K562 (cell line): ENCODE measurements at regions not wholly inside any gene's neighbourhood (a gene's known extent, or its start where the extent isn't known, plus 50 kb on each side); places are given as distances from the start of the nearest gene placed in this dataset.

Source experiments
- CC2D1A ChIP-seq: fragments of 450-650 bp; IDR thresholded peaks from 2 replicates; pipeline ENCODE4 v1.6.1; 2017; ENCODE audit warnings: mild to moderate bottlenecking
- DPF2 ChIP-seq: fragments of 450-650 bp; IDR thresholded peaks from 2 replicates; pipeline ENCODE4 v1.6.1; 2016
- ELF2 ChIP-seq: fragments of 250-450 bp; sonication (Bioruptor Pico); IDR thresholded peaks from 2 replicates; pipeline ENCODE4 v1.5.0; 2021; ENCODE audit warnings: mild to moderate bottlenecking
- GTF2E2 ChIP-seq: fragments of 200-800 bp; sonication (Bioruptor generic); IDR thresholded peaks from 2 replicates; pipeline ENCODE4 v1.6.1; 2016; ENCODE audit warnings: missing genetic modification characterization, missing compliant biosample characterization
- HDAC2 ChIP-seq: fragments of 450-650 bp; IDR thresholded peaks from 2 replicates; pipeline ENCODE4 v1.6.1; 2016; ENCODE audit warnings: mild to moderate bottlenecking
- KAT2B ChIP-seq: IDR thresholded peaks from one replicate; pipeline ENCODE4 v1.6.1; 2012; ENCODE audit warnings: low read depth, mild to moderate bottlenecking, control low read depth, inconsistent platforms, low read length, moderate library complexity
- LARP7 ChIP-seq: fragments of 450-650 bp; IDR thresholded peaks from 2 replicates; pipeline ENCODE4 v1.6.1; 2016
- NONO ChIP-seq, 2 experiments: fragments of 200-400 bp in 1 of 2; fragments of 450-650 bp in 1 of 2; formaldehyde crosslinking in 1 of 2; IDR thresholded peaks; 2 replicates each; pipeline ENCODE4 v1.6.1; 2017; ENCODE audit warnings: low read depth in 2 of 2, mild to moderate bottlenecking in 2 of 2, moderate library complexity in 2 of 2, low read length in 1 of 2
- PML ChIP-seq: IDR thresholded peaks from 2 replicates; pipeline ENCODE4 v1.6.1; 2012; ENCODE audit warnings: low read length, inconsistent platforms
- POLR2AphosphoS5 ChIP-seq: IDR thresholded peaks from 2 replicates; pipeline ENCODE4 v1.6.1; 2011; ENCODE audit warnings: mild to moderate bottlenecking, low read depth, low read length, moderate library complexity; ENCODE audit not compliant: control insufficient read depth, insufficient read depth
- POLR3G ChIP-seq: IDR thresholded peaks from 2 replicates; pipeline ENCODE4 v1.6.1; 2011; ENCODE audit not compliant: insufficient read length, insufficient replicate concordance; ENCODE audit errors: extremely low read depth
- RHOXF2B ChIP-seq: fragments of 250-450 bp; sonication (Bioruptor Pico); conservative IDR thresholded peaks from 2 replicates; pipeline ENCODE4 v1.5.1; 2021
- SIN3A ChIP-seq, 2 experiments: fragments of 150-350 bp in 1 of 2; IDR thresholded peaks; 2 replicates each; pipeline ENCODE4 v1.6.1; 2011 to 2016; ENCODE audit warnings: borderline replicate concordance in 2 of 2, low read depth in 2 of 2, low read length in 2 of 2, mild to moderate bottlenecking in 2 of 2, moderate library complexity in 2 of 2; ENCODE audit not compliant: control insufficient read depth in 1 of 2
- SOX6 ChIP-seq: fragments of 450-650 bp; IDR thresholded peaks from 2 replicates; pipeline ENCODE4 v1.6.1; 2014; ENCODE audit warnings: mild to moderate bottlenecking
- TAF15 ChIP-seq: fragments of 200-400 bp; formaldehyde crosslinking; IDR thresholded peaks from 2 replicates; pipeline ENCODE4 v1.6.1; 2017; ENCODE audit warnings: mild to moderate bottlenecking, low read depth, low read length, moderate library complexity
- ZNF696 ChIP-seq: fragments of 250-450 bp; sonication (Bioruptor Pico); conservative IDR thresholded peaks from 2 replicates; pipeline ENCODE4 v1.4.0; 2020; ENCODE audit warnings: mild to moderate bottlenecking, moderate library complexity
- ZNF75A ChIP-seq: fragments of 450-650 bp; formaldehyde crosslinking; IDR thresholded peaks from 2 replicates; pipeline ENCODE4 v1.4.0; 2020; ENCODE audit warnings: mild to moderate bottlenecking
- TF ChIP-seq, protein P1 (sequence below): sonication (generic); formaldehyde crosslinking; IDR thresholded peaks from 2 replicates; pipeline ENCODE4 v1.8.0; 2022; ENCODE audit warnings: mild to moderate bottlenecking, missing genetic modification reagents, borderline replicate concordance
- TF ChIP-seq, protein P2 (sequence below), 2 experiments: IDR thresholded peaks; 2 replicates each; pipeline ENCODE4 v1.6.1; 2011; ENCODE audit warnings: borderline replicate concordance in 1 of 2, control low read depth in 1 of 2, low read depth in 1 of 2, low read length in 1 of 2, mild to moderate bottlenecking in 1 of 2, mixed read lengths in 1 of 2, moderate library complexity in 1 of 2; ENCODE audit not compliant: insufficient read depth in 1 of 2, insufficient read length in 1 of 2, poor library complexity in 1 of 2, severe bottlenecking in 1 of 2; ENCODE audit errors: extremely low read depth in 1 of 2
- TF ChIP-seq, protein P3 (sequence below): fragments of 450-650 bp; IDR thresholded peaks from 2 replicates; pipeline ENCODE4 v1.6.1; 2016; ENCODE audit warnings: antibody characterized with exemption
- TF ChIP-seq, protein P4 (sequence below): fragments of 450-650 bp; formaldehyde crosslinking; IDR thresholded peaks from 2 replicates; pipeline ENCODE4 v1.4.0; 2020; ENCODE audit warnings: mild to moderate bottlenecking
- TF ChIP-seq, protein P5 (sequence below): fragments of 450-650 bp; IDR thresholded peaks from 2 replicates; pipeline ENCODE4 v1.6.1; 2016; ENCODE audit warnings: missing biosample characterization, missing genetic modification characterization
- TF ChIP-seq, protein P6 (sequence below): sonication (generic); formaldehyde crosslinking; IDR thresholded peaks from 2 replicates; pipeline ENCODE4 v1.8.0; 2022; ENCODE audit warnings: mild to moderate bottlenecking, missing genetic modification reagents

DNA sequence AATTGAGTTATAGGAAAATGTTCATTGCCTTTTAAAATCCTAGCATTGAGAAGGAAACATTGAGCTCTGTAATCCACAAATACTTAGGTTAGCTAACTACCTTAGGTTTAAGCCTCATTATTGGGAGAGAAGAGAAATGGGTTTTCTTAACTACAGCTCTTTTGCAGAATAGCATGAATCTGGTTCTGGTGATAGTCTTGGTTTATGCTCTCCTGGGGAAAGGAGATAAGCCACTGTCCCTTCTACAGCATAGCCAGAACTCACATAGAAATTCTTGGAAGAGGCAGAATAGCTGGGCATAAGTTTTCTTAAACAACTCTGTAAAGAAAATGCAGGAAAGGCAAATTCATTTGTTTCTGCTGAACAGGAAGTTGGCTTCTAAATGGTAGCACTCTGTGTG lies 378.6 kb upstream of the CHRM2 start (continued):
- TF ChIP-seq, protein P1, sequence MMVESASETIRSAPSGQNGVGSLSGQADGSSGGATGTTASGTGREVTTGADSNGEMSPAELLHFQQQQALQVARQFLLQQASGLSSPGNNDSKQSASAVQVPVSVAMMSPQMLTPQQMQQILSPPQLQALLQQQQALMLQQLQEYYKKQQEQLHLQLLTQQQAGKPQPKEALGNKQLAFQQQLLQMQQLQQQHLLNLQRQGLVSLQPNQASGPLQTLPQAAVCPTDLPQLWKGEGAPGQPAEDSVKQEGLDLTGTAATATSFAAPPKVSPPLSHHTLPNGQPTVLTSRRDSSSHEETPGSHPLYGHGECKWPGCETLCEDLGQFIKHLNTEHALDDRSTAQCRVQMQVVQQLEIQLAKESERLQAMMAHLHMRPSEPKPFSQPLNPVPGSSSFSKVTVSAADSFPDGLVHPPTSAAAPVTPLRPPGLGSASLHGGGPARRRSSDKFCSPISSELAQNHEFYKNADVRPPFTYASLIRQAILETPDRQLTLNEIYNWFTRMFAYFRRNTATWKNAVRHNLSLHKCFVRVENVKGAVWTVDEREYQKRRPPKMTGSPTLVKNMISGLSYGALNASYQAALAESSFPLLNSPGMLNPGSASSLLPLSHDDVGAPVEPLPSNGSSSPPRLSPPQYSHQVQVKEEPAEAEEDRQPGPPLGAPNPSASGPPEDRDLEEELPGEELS, result no peak
- TF ChIP-seq POLR3G (no peak), NONO (IDR thresholded peaks at IDR 0.05; ENCODE audit: low read depth in 2 of 2, low read length in 1 of 2) (no peak), PML (peak; percentile 85), DPF2 (peak; percentile 90), ZNF75A (CRISPR knock-in tag) (no peak), RHOXF2B (CRISPR knock-in tag) (no peak), KAT2B (no peak), CC2D1A (no peak), TAF15 (no peak), SIN3A (IDR thresholded peaks at IDR 0.05; ENCODE audit: borderline replicate concordance in 2 of 2, control insufficient read depth in 1 of 2, low read depth in 2 of 2, low read length in 2 of 2) (no peak), ELF2 (no peak), ZNF696 (CRISPR knock-in tag) (no peak), SOX6 (peak; percentile 61), LARP7 (no peak), POLR2AphosphoS5 (peak; percentile 65; the same call in 1 of the 2 replicates), HDAC2 (peak; percentile 60; the same call in 1 of the 2 replicates), GTF2E2 (tag) (no peak)
- TF ChIP-seq, protein P2, sequence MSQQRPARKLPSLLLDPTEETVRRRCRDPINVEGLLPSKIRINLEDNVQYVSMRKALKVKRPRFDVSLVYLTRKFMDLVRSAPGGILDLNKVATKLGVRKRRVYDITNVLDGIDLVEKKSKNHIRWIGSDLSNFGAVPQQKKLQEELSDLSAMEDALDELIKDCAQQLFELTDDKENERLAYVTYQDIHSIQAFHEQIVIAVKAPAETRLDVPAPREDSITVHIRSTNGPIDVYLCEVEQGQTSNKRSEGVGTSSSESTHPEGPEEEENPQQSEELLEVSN (IDR thresholded peaks at IDR 0.05; ENCODE audit: borderline replicate concordance in 1 of 2, extremely low read depth in 1 of 2, insufficient read depth in 1 of 2, insufficient read length in 1 of 2, low read depth in 1 of 2, low read length in 1 of 2, poor library complexity in 1 of 2, severe bottlenecking in 1 of 2), result no peak
- TF ChIP-seq, protein P3, sequence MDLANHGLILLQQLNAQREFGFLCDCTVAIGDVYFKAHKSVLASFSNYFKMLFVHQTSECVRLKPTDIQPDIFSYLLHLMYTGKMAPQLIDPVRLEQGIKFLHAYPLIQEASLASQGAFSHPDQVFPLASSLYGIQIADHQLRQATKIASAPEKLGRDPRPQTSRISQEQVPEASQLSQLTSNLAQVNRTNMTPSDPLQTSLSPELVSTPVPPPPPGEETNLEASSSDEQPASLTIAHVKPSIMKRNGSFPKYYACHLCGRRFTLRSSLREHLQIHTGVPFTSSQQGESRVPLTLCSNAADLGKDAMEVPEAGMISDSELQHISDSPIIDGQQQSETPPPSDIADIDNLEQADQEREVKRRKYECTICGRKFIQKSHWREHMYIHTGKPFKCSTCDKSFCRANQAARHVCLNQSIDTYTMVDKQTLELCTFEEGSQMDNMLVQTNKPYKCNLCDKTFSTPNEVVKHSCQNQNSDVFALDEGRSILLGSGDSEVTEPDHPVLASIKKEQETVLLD, result no peak
- TF ChIP-seq, protein P4, sequence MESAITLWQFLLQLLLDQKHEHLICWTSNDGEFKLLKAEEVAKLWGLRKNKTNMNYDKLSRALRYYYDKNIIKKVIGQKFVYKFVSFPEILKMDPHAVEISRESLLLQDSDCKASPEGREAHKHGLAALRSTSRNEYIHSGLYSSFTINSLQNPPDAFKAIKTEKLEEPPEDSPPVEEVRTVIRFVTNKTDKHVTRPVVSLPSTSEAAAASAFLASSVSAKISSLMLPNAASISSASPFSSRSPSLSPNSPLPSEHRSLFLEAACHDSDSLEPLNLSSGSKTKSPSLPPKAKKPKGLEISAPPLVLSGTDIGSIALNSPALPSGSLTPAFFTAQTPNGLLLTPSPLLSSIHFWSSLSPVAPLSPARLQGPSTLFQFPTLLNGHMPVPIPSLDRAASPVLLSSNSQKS (CRISPR knock-in tag), result no peak
- TF ChIP-seq, protein P5, sequence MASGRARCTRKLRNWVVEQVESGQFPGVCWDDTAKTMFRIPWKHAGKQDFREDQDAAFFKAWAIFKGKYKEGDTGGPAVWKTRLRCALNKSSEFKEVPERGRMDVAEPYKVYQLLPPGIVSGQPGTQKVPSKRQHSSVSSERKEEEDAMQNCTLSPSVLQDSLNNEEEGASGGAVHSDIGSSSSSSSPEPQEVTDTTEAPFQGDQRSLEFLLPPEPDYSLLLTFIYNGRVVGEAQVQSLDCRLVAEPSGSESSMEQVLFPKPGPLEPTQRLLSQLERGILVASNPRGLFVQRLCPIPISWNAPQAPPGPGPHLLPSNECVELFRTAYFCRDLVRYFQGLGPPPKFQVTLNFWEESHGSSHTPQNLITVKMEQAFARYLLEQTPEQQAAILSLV (tag), result no peak
- TF ChIP-seq, protein P6, sequence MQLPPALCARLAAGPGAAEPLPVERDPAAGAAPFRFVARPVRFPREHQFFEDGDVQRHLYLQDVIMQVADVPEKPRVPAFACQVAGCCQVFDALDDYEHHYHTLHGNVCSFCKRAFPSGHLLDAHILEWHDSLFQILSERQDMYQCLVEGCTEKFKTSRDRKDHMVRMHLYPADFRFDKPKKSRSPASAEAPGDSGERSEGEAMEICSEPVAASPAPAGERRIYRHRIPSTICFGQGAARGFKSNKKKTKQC, result no peak
